NT2/D1 (cell line): ENCODE measurements at regions not wholly inside any gene's neighbourhood (a gene's known extent, or its start where the extent isn't known, plus 50 kb on each side); places are given as distances from the start of the nearest gene placed in this dataset.

Source experiments
- DNase-seq: peaks from one replicate; pipeline ENCODE4 v3.0.0-alpha.2; 2011; ENCODE audit warnings: low read depth, low spot score
- H3K27me3 ChIP-seq: 2 replicates; pipeline ENCODE4 v1.6.0; 2011; ENCODE audit warnings: mild to moderate bottlenecking; ENCODE audit not compliant: insufficient read length, insufficient read depth
- H3K36me3 ChIP-seq: 2 replicates; pipeline ENCODE4 v1.6.1; 2011; ENCODE audit warnings: mild to moderate bottlenecking, low read length, mixed read lengths; ENCODE audit not compliant: insufficient read depth, insufficient read length
- H3K4me1 ChIP-seq: 2 replicates; pipeline ENCODE4 v1.5.1; 2011; ENCODE audit not compliant: insufficient read depth, insufficient read length
- H3K4me3 ChIP-seq: 2 replicates; pipeline ENCODE4 v1.5.1; 2011; ENCODE audit warnings: low read depth; ENCODE audit not compliant: insufficient read length
- H3K9ac ChIP-seq: 2 replicates; pipeline ENCODE4 v1.6.0; 2011; ENCODE audit warnings: low read depth; ENCODE audit not compliant: insufficient read length
- H3K9me3 ChIP-seq: 2 replicates; pipeline ENCODE4 v1.5.1; 2011; ENCODE audit warnings: mild to moderate bottlenecking, low read length; ENCODE audit not compliant: insufficient read depth
- SUZ12 ChIP-seq: IDR thresholded peaks from 2 replicates; pipeline ENCODE4 v1.6.1; 2011; ENCODE audit not compliant: insufficient read length, insufficient read depth; ENCODE audit errors: extremely low read depth
- YY1 ChIP-seq: IDR thresholded peaks from 2 replicates; pipeline ENCODE4 v1.6.1; 2011; ENCODE audit not compliant: insufficient read length, insufficient read depth
- ZNF274 ChIP-seq: IDR thresholded peaks from 2 replicates; pipeline ENCODE4 v1.6.1; 2011; ENCODE audit warnings: mild to moderate bottlenecking, low read depth, low read length

GRCh38 chr1:201715801-201716741 is 112.9 kb upstream of the IPO9 start:
- H3K36me3 ChIP-seq = peaks cover 12% of the 10 kb centered on the region
- no peak overlapping the region for H3K4me3 ChIP-seq
- peaks cover 33% of the 10 kb centered on the region for H3K4me1 ChIP-seq
- no peak for TF ChIP-seq ZNF274
- TF ChIP-seq YY1 = no peak
- TF ChIP-seq SUZ12 = no peak
- no peak overlapping the region for H3K9ac ChIP-seq
- no peaks in the 10 kb centered on the region for H3K9me3 ChIP-seq
- no peak for DNase-seq
- no peaks in the 10 kb centered on the region for H3K27me3 ChIP-seq

- no peak for DNase-seq
- Histone ChIP-seq H3K36me3 (peaks cover 12% of the 10 kb centered on the region), H3K9me3 (no peaks in the 10 kb centered on the region), H3K4me3 (no peak overlapping the region), H3K9ac (no peak overlapping the region), H3K4me1 (peaks cover 33% of the 10 kb centered on the region), H3K27me3 (no peaks in the 10 kb centered on the region)
- TF ChIP-seq YY1 = no peak
- no peak for TF ChIP-seq ZNF274
- TF ChIP-seq SUZ12 = no peak
Observed at GRCh38 chr1:201716742-201717135, 112.2 kb upstream of the IPO9 start.

GRCh38 chr1:201717286-201717685 is 111.7 kb upstream of the IPO9 start:
- Histone ChIP-seq H3K9ac (no peak overlapping the region), H3K4me1 (peaks cover 33% of the 10 kb centered on the region), H3K36me3 (peaks cover 12% of the 10 kb centered on the region), H3K4me3 (no peak overlapping the region), H3K27me3 (no peaks in the 10 kb centered on the region), H3K9me3 (no peaks in the 10 kb centered on the region)
- no peak for DNase-seq
- TF ChIP-seq ZNF274 = no peak
- no peak for TF ChIP-seq YY1
- no peak for TF ChIP-seq SUZ12

GRCh38 chr1:201718346-201719202 is 110.4 kb upstream of the IPO9 start:
- H3K27me3 ChIP-seq = no peaks in the 10 kb centered on the region
- H3K4me3 ChIP-seq = no peak overlapping the region
- peaks cover 23% of the 10 kb centered on the region for H3K4me1 ChIP-seq
- TF ChIP-seq YY1 = no peak
- TF ChIP-seq SUZ12 = no peak
- no peak for TF ChIP-seq ZNF274
- peaks cover 12% of the 10 kb centered on the region for H3K36me3 ChIP-seq
- DNase-seq = no peak
- H3K9me3 ChIP-seq = no peaks in the 10 kb centered on the region
- H3K9ac ChIP-seq = no peak overlapping the region

GRCh38 chr1:201719812-201720521 is 109.0 kb upstream of the IPO9 start:
- Histone ChIP-seq H3K9me3 (no peaks in the 10 kb centered on the region), H3K4me3 (no peak overlapping the region), H3K9ac (peak overlapping the region; percentile 27), H3K27me3 (no peaks in the 10 kb centered on the region), H3K4me1 (peaks cover 21% of the 10 kb centered on the region), H3K36me3 (peaks cover 12% of the 10 kb centered on the region)
- TF ChIP-seq YY1 (no peak), SUZ12 (no peak), ZNF274 (no peak)
- no peak for DNase-seq

- H3K4me1 ChIP-seq = peaks cover 20% of the 10 kb centered on the region
- H3K36me3 ChIP-seq = peaks cover 12% of the 10 kb centered on the region
- no peaks in the 10 kb centered on the region for H3K9me3 ChIP-seq
- DNase-seq = no peak
- no peak for TF ChIP-seq SUZ12
- TF ChIP-seq ZNF274 = no peak
- TF ChIP-seq YY1 = no peak
- no peak overlapping the region for H3K4me3 ChIP-seq
- H3K9ac ChIP-seq = no peak overlapping the region
- H3K27me3 ChIP-seq = no peaks in the 10 kb centered on the region
Observed at GRCh38 chr1:201720522-201720844, 108.5 kb upstream of the IPO9 start.
